ENCODE measurements at regions not wholly inside any gene's neighbourhood (a gene's known extent, or its start where the extent isn't known, plus 50 kb on each side); places are given as distances from the start of the nearest gene placed in this dataset.
A peak's percentile ranks its signal among the peaks of the same experiment; 100 is the strongest.
"Not testable (repeated sequence)": the region's sequence is repeated elsewhere in the genome, so short reads cannot be mapped to it uniquely, and the experiment has no call there.

- no peak for DNase-seq (ENCODE audit: low read depth, low spot score)
Measured at GRCh38 chrX:38939067-38939466, 137.8 kb downstream of the MID1IP1 start.

- no peak for DNase-seq (ENCODE audit: low read depth, low spot score)
Measured at GRCh38 chrX:38940547-38940946, 139.3 kb downstream of the MID1IP1 start.

GRCh38 chrX:38941675-38942074, 140.4 kb downstream of the MID1IP1 start:
- DNase-seq (ENCODE audit: low read depth, low spot score) = no peak

GRCh38 chrX:38943120-38943519, 141.9 kb downstream of the MID1IP1 start:
- DNase-seq (ENCODE audit: low read depth, low spot score) = no peak

- DNase-seq (ENCODE audit: low read depth, low spot score) = no peak
Measured at GRCh38 chrX:38948046-38948445, 146.8 kb downstream of the MID1IP1 start.

- no peak for DNase-seq (ENCODE audit: low read depth, low spot score)
Measured at GRCh38 chrX:38954520-38954919, 153.3 kb downstream of the MID1IP1 start.

GRCh38 chrX:38959736-38960135, 158.5 kb downstream of the MID1IP1 start:
- peak; percentile 56 for DNase-seq (ENCODE audit: low read depth, low spot score)

GRCh38 chrX:38960137-38960536, 158.9 kb downstream of the MID1IP1 start:
- DNase-seq (ENCODE audit: low read depth, low spot score) = no peak

GRCh38 chrX:38961936-38962335, 160.7 kb downstream of the MID1IP1 start:
- no peak for DNase-seq (ENCODE audit: low read depth, low spot score)

- DNase-seq (ENCODE audit: low read depth, low spot score) = not testable (repeated sequence)
Measured at GRCh38 chrX:38963244-38963643, 162.0 kb downstream of the MID1IP1 start.

GRCh38 chrX:38965888-38966287, 164.6 kb downstream of the MID1IP1 start:
- DNase-seq (ENCODE audit: low read depth, low spot score) = no peak

- no peak for DNase-seq (ENCODE audit: low read depth, low spot score)
Measured at GRCh38 chrX:38968344-38969216, 167.3 kb downstream of the MID1IP1 start.

GRCh38 chrX:38970074-38970473, 168.8 kb downstream of the MID1IP1 start:
- no peak for DNase-seq (ENCODE audit: low read depth, low spot score)

GRCh38 chrX:38970845-38971244, 169.6 kb downstream of the MID1IP1 start:
- no peak for DNase-seq (ENCODE audit: low read depth, low spot score)

- DNase-seq (ENCODE audit: low read depth, low spot score) = peak; percentile 32
Measured at GRCh38 chrX:38973322-38973721, 172.1 kb downstream of the MID1IP1 start.

- no peak for DNase-seq (ENCODE audit: low read depth, low spot score)
Measured at GRCh38 chrX:38974542-38974941, 173.3 kb downstream of the MID1IP1 start.

- no peak for DNase-seq (ENCODE audit: low read depth, low spot score)
Measured at GRCh38 chrX:38975368-38975942, 174.2 kb downstream of the MID1IP1 start.

- no peak for DNase-seq (ENCODE audit: low read depth, low spot score)
Measured at GRCh38 chrX:38982370-38982769, 181.1 kb downstream of the MID1IP1 start.

- no peak for DNase-seq (ENCODE audit: low read depth, low spot score)
Measured at GRCh38 chrX:38982843-38983242, 181.6 kb downstream of the MID1IP1 start.

GRCh38 chrX:38985375-38985774, 184.1 kb downstream of the MID1IP1 start:
- no peak for DNase-seq (ENCODE audit: low read depth, low spot score)

- no peak for DNase-seq (ENCODE audit: low read depth, low spot score)
Measured at GRCh38 chrX:38985945-38986344, 184.7 kb downstream of the MID1IP1 start.

GRCh38 chrX:38986586-38986985, 185.3 kb downstream of the MID1IP1 start:
- peak; percentile 34 for DNase-seq (ENCODE audit: low read depth, low spot score)

- DNase-seq (ENCODE audit: low read depth, low spot score) = no peak
Measured at GRCh38 chrX:38987198-38987651, 186.0 kb downstream of the MID1IP1 start.

Measured in ELF-1 (cell line).